Tibial nerve (tissue), 3 donors: ENCODE measurements at regions not wholly inside any gene's neighbourhood (a gene's known extent, or its start where the extent isn't known, plus 50 kb on each side); places are given as distances from the start of the nearest gene placed in this dataset.

Experiments
- POLR2A ChIP-seq, 2 donors: fragments of 450-650 bp; IDR thresholded peaks; one replicate each; pipeline ENCODE4 v1.6.1; 2017; ENCODE audit warnings: antibody characterized with exemption in 2 of 2, mild to moderate bottlenecking in 2 of 2, moderate library complexity in 2 of 2
- TF ChIP-seq, protein P1 (sequence below), 5 experiments: fragments of 200-600 bp in 3 of 5; fragments of 450-650 bp in 2 of 5; sonication (generic) in 3 of 5; IDR thresholded peaks; one replicate each; pipeline ENCODE4 v1.5.1; 2016 to 2019; ENCODE audit warnings: antibody characterized with exemption in 5 of 5, mild to moderate bottlenecking in 3 of 5, moderate library complexity in 2 of 5

DNA sequence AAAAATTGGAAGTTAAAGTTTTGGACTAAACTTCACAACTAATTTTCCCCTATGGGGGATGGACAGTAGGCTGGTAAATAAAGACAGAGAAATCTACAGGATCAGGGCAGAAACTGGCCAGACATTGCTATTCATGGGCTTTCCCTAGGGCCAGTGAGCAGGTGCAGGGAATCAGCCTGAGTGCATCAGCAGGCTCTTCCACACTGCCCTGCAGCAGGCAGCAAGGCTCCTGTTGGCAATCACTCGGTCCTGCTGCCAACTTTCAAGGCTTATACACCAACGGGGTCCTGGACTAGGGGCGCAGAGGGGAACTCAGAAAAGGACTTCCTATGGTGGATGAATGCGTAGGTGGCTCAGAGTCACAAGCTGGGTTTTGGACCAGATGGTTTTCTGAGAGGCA is 59.8 kb upstream of the NHSL1 start:
- TF ChIP-seq, protein P1, sequence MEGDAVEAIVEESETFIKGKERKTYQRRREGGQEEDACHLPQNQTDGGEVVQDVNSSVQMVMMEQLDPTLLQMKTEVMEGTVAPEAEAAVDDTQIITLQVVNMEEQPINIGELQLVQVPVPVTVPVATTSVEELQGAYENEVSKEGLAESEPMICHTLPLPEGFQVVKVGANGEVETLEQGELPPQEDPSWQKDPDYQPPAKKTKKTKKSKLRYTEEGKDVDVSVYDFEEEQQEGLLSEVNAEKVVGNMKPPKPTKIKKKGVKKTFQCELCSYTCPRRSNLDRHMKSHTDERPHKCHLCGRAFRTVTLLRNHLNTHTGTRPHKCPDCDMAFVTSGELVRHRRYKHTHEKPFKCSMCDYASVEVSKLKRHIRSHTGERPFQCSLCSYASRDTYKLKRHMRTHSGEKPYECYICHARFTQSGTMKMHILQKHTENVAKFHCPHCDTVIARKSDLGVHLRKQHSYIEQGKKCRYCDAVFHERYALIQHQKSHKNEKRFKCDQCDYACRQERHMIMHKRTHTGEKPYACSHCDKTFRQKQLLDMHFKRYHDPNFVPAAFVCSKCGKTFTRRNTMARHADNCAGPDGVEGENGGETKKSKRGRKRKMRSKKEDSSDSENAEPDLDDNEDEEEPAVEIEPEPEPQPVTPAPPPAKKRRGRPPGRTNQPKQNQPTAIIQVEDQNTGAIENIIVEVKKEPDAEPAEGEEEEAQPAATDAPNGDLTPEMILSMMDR (IDR thresholded peaks at IDR 0.05): no peak
- no peak for TF ChIP-seq POLR2A (IDR thresholded peaks at IDR 0.05)
